K562 (cell line): ENCODE measurements at regions not wholly inside any gene's neighbourhood (a gene's known extent, or its start where the extent isn't known, plus 50 kb on each side); places are given as distances from the start of the nearest gene placed in this dataset.

ENCODE experiments used
- ATAC-seq: fragments of 200-7000 bp; cut with Tn5 transposase; 3 replicates; pipeline ENCODE4 v1.9.1; 2020; ENCODE audit warnings: moderate library complexity
- BruUV-seq: library from RNA; stranded (reverse); fragments of 400-500 nt; replicated peaks from 2 replicates; lab custom pipeline; 2021; lab: Mats Ljungman, UMichigan
- CTCF ChIA-PET: fragments of 300-600 bp; formaldehyde crosslinking; extraction: SDS; loops from one replicate; lab custom pipeline; 2021; ENCODE audit warnings: low intra/inter-chr PET ratio; lab: Yijun Ruan, JAX
- POLR2A ChIA-PET: fragments of 300-600, 350-650 bp; sonication (Branson Sonifier 250); formaldehyde crosslinking; extraction: SDS; loops from one replicate; lab custom pipeline; 2021; ENCODE audit warnings: antibody characterized with exemption, inconsistent platforms; lab: Yijun Ruan, JAX
- DNase-seq, 4 experiments: peaks; one replicate each; pipeline versions ENCODE4 v3.0.0 to v3.0.0-alpha.2; 2011 to 2018; ENCODE audit warnings: low spot score in 3 of 4, mixed read lengths in 3 of 4; ENCODE audit errors: extremely low read depth in 1 of 4
- FAIRE-seq: peaks from 2 replicates; lab custom pipeline; 2011; peaks lifted over from hg19 to GRCh38; lab: Jason Lieb, UNC
- H2AFZ ChIP-seq: 2 replicates; pipeline ENCODE4 v1.6.0; 2011; ENCODE audit warnings: low read depth, low read length, control low read depth, inconsistent platforms
- H3K27ac ChIP-seq: fragments of 200-600 bp; 3 replicates; pipeline ENCODE4 v1.8.0; 2011; ENCODE audit warnings: low read depth, mild to moderate bottlenecking, control low read depth, inconsistent platforms, low read length, moderate library complexity, mixed read lengths; ENCODE audit errors: extremely low read depth
- H3K27me3 ChIP-seq, 2 experiments: fragments of 300-600 bp in 1 of 2; 2 replicates in 1 of 2; 3 replicates in 1 of 2; pipeline versions ENCODE4 v1.6.0 to v1.8.0; 2011; ENCODE audit warnings: inconsistent platforms in 2 of 2, low read length in 2 of 2, mild to moderate bottlenecking in 1 of 2, mixed read lengths in 1 of 2, moderate library complexity in 1 of 2; ENCODE audit not compliant: control insufficient read depth in 2 of 2, insufficient read depth in 2 of 2
- H3K36me3 ChIP-seq: fragments of 300-600 bp; 3 replicates; pipeline ENCODE4 v1.8.0; 2011; ENCODE audit warnings: mild to moderate bottlenecking, low read length, inconsistent platforms; ENCODE audit not compliant: control insufficient read depth, insufficient read depth
- H3K4me1 ChIP-seq, 2 experiments: fragments of 200-600 bp in 1 of 2; replicated peaks in 1 of 2; 2 replicates in 1 of 2; 3 replicates in 1 of 2; pipeline versions ENCODE4 v1.5.1 to v1.8.0; 2011; ENCODE audit warnings: inconsistent platforms in 2 of 2, low read length in 2 of 2, mild to moderate bottlenecking in 1 of 2, mixed read lengths in 1 of 2, moderate library complexity in 1 of 2; ENCODE audit not compliant: control insufficient read depth in 2 of 2, insufficient read depth in 2 of 2
- H3K4me2 ChIP-seq: 2 replicates; pipeline ENCODE4 v1.6.1; 2011; ENCODE audit warnings: low read length, control low read depth, inconsistent platforms, mixed read lengths; ENCODE audit not compliant: insufficient read depth
- H3K4me3 ChIP-seq: fragments of 200-600 bp; sonication (generic), shearing (Covaris generic); 2 replicates; pipeline ENCODE4 v1.5.1; 2016; ENCODE audit warnings: control low read depth, inconsistent platforms
- H3K79me2 ChIP-seq: fragments of 200-600 bp; 3 replicates; pipeline ENCODE4 v1.8.0; 2011; ENCODE audit warnings: low read length, inconsistent platforms; ENCODE audit not compliant: control insufficient read depth, insufficient read depth
- H3K9ac ChIP-seq, 2 experiments: 2 replicates each; pipeline versions ENCODE4 v1.6.0 to v1.6.1; 2011; ENCODE audit warnings: low read depth in 2 of 2, low read length in 2 of 2, control low read depth in 1 of 2, inconsistent platforms in 1 of 2, mild to moderate bottlenecking in 1 of 2, mixed read lengths in 1 of 2; ENCODE audit not compliant: insufficient read depth in 1 of 2
- H3K9me1 ChIP-seq: one replicate; pipeline ENCODE4 v1.6.0; 2011; ENCODE audit warnings: inconsistent platforms, mild to moderate bottlenecking, low read length, moderate library complexity; ENCODE audit not compliant: control insufficient read depth, insufficient read depth
- H3K9me3 ChIP-seq: replicated peaks from 2 replicates; pipeline ENCODE4 v1.5.1; 2011; ENCODE audit warnings: low read depth, low read length, inconsistent platforms; ENCODE audit not compliant: control insufficient read depth, insufficient read depth
- H4K20me1 ChIP-seq: replicated peaks from 2 replicates; pipeline ENCODE4 v1.6.1; 2011; ENCODE audit warnings: low read length, inconsistent platforms, mixed read lengths; ENCODE audit not compliant: control insufficient read depth, insufficient read depth
- CBX3 ChIP-seq, 2 experiments: IDR thresholded peaks; 1 replicate in 1 of 2; 2 replicates in 1 of 2; pipeline ENCODE4 v1.6.1; 2012; ENCODE audit warnings: inconsistent platforms in 2 of 2, low read length in 2 of 2, borderline replicate concordance in 1 of 2, control low read depth in 1 of 2
- CREB1 ChIP-seq, 2 experiments: sonication (generic) in 1 of 2; formaldehyde crosslinking in 1 of 2; IDR thresholded peaks; 2 replicates each; pipeline versions ENCODE4 v1.6.1 to v1.8.0; 2012 to 2022; ENCODE audit warnings: inconsistent platforms in 1 of 2, mild to moderate bottlenecking in 1 of 2, missing genetic modification reagents in 1 of 2, moderate library complexity in 1 of 2
- HDAC8 ChIP-seq: fragments of 450-650 bp; IDR thresholded peaks from 2 replicates; pipeline ENCODE4 v1.6.1; 2016; ENCODE audit warnings: mild to moderate bottlenecking, missing genetic modification characterization, moderate library complexity, missing compliant biosample characterization
- ILF3 ChIP-seq: fragments of 450-650 bp; IDR thresholded peaks from 2 replicates; pipeline ENCODE4 v1.6.1; 2018; ENCODE audit warnings: antibody characterized with exemption, mild to moderate bottlenecking, moderate library complexity, borderline replicate concordance
- JUND ChIP-seq, 2 experiments: IDR thresholded peaks; 2 replicates in 1 of 2; 3 replicates in 1 of 2; pipeline ENCODE4 v1.6.1; 2011; ENCODE audit warnings: borderline replicate concordance in 2 of 2, low read depth in 2 of 2, low read length in 2 of 2, improper control_type of control experiment in 1 of 2, missing biosample characterization in 1 of 2, missing genetic modification characterization in 1 of 2, missing genetic modification reagents in 1 of 2
- PHB2 ChIP-seq: fragments of 450-650 bp; IDR thresholded peaks from 2 replicates; pipeline ENCODE4 v1.6.1; 2017; ENCODE audit warnings: low read depth
- TEAD2 ChIP-seq: fragments of 450-650 bp; IDR thresholded peaks from 2 replicates; pipeline ENCODE4 v1.6.1; 2016; ENCODE audit warnings: missing genetic modification characterization, control low read depth, missing compliant biosample characterization
- WGBS: fragments of 100-300 bp; shearing (Covaris generic); methylation state at CpG from one replicate; pipeline ENCODE4 v1.1.6; 2016; ENCODE audit warnings: low coverage, mixed read lengths; ENCODE audit not compliant: insufficient coverage; ENCODE audit errors: missing lambda C conversion rate; 5-methylcytosine and 5-hydroxymethylcytosine counted together
- in situ Hi-C: fragments of 300-500 bp; cut with MboI; formaldehyde crosslinking; loops from 4 replicates; pipeline ENCODE4 v1.15.0; 2018; ENCODE audit warnings: inconsistent platforms, mixed read lengths
- intact Hi-C: fragments of 100-400 bp; cut with micrococcal nuclease; formaldehyde crosslinking; loops from 2 replicates; pipeline ENCODE4 v1.14.2; 2022

- no peak overlapping the region for H2AFZ ChIP-seq
- peaks cover 35% of the 10 kb centered on the region for H3K79me2 ChIP-seq
- no peak overlapping the region for H3K27ac ChIP-seq
- BruUV-seq, result no TSS peak
- H3K36me3 ChIP-seq, result 0 out of 3 replicates have a peak, but pooled peaks cover 5% of the 10 kb centered on the region
- ChIA-PET POLR2A (no interaction called here), CTCF (no interaction called here)
- peaks cover 4 to 29% of the 10 kb centered on the region in 2 experiments; a peak in 4 of 5 replicates for H3K4me1 ChIP-seq
- DNase-seq, result no peak
- peaks cover 4% of the 10 kb centered on the region; the same call in 1 of the 2 replicates for H4K20me1 ChIP-seq
- TF ChIP-seq TEAD2 (tag) (no peak), CBX3 (IDR thresholded peaks at IDR 0.05; ENCODE audit: borderline replicate concordance in 1 of 2, low read length in 2 of 2) (0 out of 3 replicates have a peak, but pooled peaks of 1 of the 2 experiments have one; percentile 50)
- 48% methylated on average over 3 of the region's 3 CpGs for WGBS
- FAIRE-seq, result no peak
- H3K27me3 ChIP-seq, result no peaks in the 10 kb centered on the region
- H3K4me3 ChIP-seq, result no peak overlapping the region
- H3K9me1 ChIP-seq, result no peaks in the 10 kb centered on the region
- no peak for ATAC-seq
- intact Hi-C loops (no loop called here), in situ Hi-C loops (no loop called here)
- H3K9me3 ChIP-seq, result peaks cover 6% of the 10 kb centered on the region; the same call in 1 of the 2 replicates
- H3K9ac ChIP-seq, result no peak overlapping the region
- no peak overlapping the region for H3K4me2 ChIP-seq
Observed at GRCh38 chr15:87667643-87668042, 588.9 kb downstream of the NTRK3 start.

GRCh38 chr15:87662575-87662974 is 594.0 kb downstream of the NTRK3 start:
- no peaks in the 10 kb centered on the region for H3K27me3 ChIP-seq
- H3K27ac ChIP-seq, result peak overlapping the region; percentile 44; the same call in 1 of the 3 replicates
- 0 out of 3 replicates have a peak, but pooled peaks cover 9% of the 10 kb centered on the region for H3K36me3 ChIP-seq
- CTCF ChIA-PET, result no interaction called here
- intact Hi-C loops (no loop called here), in situ Hi-C loops (no loop called here)
- DNase-seq (no peak), ATAC-seq (peak; percentile 65), FAIRE-seq (no peak)
- WGBS, result 45% methylated on average over 6 of the region's 6 CpGs
- H3K79me2 ChIP-seq, result peaks cover 2% of the 10 kb centered on the region; the same call in 1 of the 3 replicates
- no peaks in the 10 kb centered on the region for H3K9me1 ChIP-seq
- peaks cover 0 to 8% of the 10 kb centered on the region in 2 experiments; a peak in 2 of 5 replicates for H3K4me1 ChIP-seq
- no TSS peak for BruUV-seq
- H3K9ac ChIP-seq, result no peak overlapping the region
- H2AFZ ChIP-seq, result no peak overlapping the region
- H3K4me2 ChIP-seq, result no peak overlapping the region
- no peak overlapping the region for H3K4me3 ChIP-seq
- POLR2A ChIA-PET, result interaction anchor here (0.7 kb wide), 1 partner anchor 10 kb away, joined by 4 read pairs; no protein-coding TSS in a partner anchor
- no peaks in the 10 kb centered on the region for H4K20me1 ChIP-seq
- 0 out of 2 replicates have a peak, but pooled peaks cover 3% of the 10 kb centered on the region for H3K9me3 ChIP-seq
- TF ChIP-seq JUND (IDR thresholded peaks at IDR 0.05; ENCODE audit: borderline replicate concordance, low read depth, low read length), result 0 out of 2 replicates have a peak, but pooled peaks have one; percentile 7
- TF ChIP-seq JUND (tag; IDR thresholded peaks at IDR 0.05; ENCODE audit: borderline replicate concordance, low read depth, low read length), result no peak
- TF ChIP-seq HDAC8 (tag), result no peak
- no peak for TF ChIP-seq CREB1 (IDR thresholded peaks at IDR 0.05)
- no peak for TF ChIP-seq CREB1 (CRISPR knock-in tag; IDR thresholded peaks at IDR 0.05)
- TF ChIP-seq PHB2, result no peak
- no peak for TF ChIP-seq ILF3
